ENCODE measurements at regions not wholly inside any gene's neighbourhood (a gene's known extent, or its start where the extent isn't known, plus 50 kb on each side); places are given as distances from the start of the nearest gene placed in this dataset.

DNA sequence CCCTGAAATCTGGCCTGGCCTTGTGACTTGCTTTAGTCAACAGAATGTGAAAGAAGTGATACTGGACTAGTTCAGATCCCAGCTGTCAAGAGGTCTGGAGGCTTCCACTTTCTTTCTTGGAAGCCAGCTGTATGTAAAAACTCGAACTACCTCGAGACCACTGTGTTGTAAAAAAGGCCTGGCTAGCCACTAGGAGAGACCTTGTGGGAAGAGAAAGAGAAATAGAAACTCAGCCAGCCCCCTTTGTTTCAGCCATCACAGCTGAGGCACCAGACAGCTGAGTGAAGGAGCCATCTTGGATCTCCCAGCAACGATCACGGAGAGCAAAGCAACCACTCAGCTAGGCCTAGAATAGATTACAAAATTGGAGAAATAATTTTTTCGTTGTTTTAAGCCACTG is 324.9 kb upstream of the TCF4 start:
- no peak for DNase-seq (ENCODE audit: low read depth in 2 of 2)
- H3K36me3 ChIP-seq (ENCODE audit: control insufficient read depth, insufficient read depth, low read length), result no peaks in the 10 kb centered on the region
- no peak overlapping the region for H3K4me3 ChIP-seq (replicated peaks in 1 of 4; ENCODE audit: control extremely low read depth in 1 of 4, insufficient read depth in 1 of 4, low read depth in 3 of 4, low read length in 4 of 4)
- no peak overlapping the region for H3K4me2 ChIP-seq (ENCODE audit: extremely low read depth, insufficient read depth, low read length)
- H4K20me1 ChIP-seq (ENCODE audit: control insufficient read depth, extremely low read depth, insufficient read depth, low read length), result no peaks in the 10 kb centered on the region
- peaks cover 2% of the 10 kb centered on the region for H3K4me1 ChIP-seq (ENCODE audit: control insufficient read depth, extremely low read depth, insufficient read depth, low read length)
- no peak overlapping the region for H3K9ac ChIP-seq (ENCODE audit: insufficient read depth, low read length)
- H3K27me3 ChIP-seq (ENCODE audit: control insufficient read depth, insufficient read depth, low read length), result no peaks in the 10 kb centered on the region
- H3K9me3 ChIP-seq (ENCODE audit: control insufficient read depth, insufficient read depth, low read depth, low read length), result no peaks in the 10 kb centered on the region
- no peak overlapping the region for H3K27ac ChIP-seq (ENCODE audit: insufficient read depth, low read length)
- TF ChIP-seq, protein P1, sequence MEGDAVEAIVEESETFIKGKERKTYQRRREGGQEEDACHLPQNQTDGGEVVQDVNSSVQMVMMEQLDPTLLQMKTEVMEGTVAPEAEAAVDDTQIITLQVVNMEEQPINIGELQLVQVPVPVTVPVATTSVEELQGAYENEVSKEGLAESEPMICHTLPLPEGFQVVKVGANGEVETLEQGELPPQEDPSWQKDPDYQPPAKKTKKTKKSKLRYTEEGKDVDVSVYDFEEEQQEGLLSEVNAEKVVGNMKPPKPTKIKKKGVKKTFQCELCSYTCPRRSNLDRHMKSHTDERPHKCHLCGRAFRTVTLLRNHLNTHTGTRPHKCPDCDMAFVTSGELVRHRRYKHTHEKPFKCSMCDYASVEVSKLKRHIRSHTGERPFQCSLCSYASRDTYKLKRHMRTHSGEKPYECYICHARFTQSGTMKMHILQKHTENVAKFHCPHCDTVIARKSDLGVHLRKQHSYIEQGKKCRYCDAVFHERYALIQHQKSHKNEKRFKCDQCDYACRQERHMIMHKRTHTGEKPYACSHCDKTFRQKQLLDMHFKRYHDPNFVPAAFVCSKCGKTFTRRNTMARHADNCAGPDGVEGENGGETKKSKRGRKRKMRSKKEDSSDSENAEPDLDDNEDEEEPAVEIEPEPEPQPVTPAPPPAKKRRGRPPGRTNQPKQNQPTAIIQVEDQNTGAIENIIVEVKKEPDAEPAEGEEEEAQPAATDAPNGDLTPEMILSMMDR (conservative IDR thresholded peaks at IDR 0.05 in 1 of 2, IDR thresholded peaks at IDR 0.05 in 1 of 2; ENCODE audit: low read depth in 1 of 2, low read length in 2 of 2), result no peak
- TF ChIP-seq EZH2 (IDR thresholded peaks at IDR 0.05; ENCODE audit: low read length, missing control alignments), result no peak
- H2AFZ ChIP-seq (ENCODE audit: low read length), result no peak overlapping the region
- H3K79me2 ChIP-seq (ENCODE audit: control insufficient read depth, insufficient read depth, low read length), result no peaks in the 10 kb centered on the region

DNA sequence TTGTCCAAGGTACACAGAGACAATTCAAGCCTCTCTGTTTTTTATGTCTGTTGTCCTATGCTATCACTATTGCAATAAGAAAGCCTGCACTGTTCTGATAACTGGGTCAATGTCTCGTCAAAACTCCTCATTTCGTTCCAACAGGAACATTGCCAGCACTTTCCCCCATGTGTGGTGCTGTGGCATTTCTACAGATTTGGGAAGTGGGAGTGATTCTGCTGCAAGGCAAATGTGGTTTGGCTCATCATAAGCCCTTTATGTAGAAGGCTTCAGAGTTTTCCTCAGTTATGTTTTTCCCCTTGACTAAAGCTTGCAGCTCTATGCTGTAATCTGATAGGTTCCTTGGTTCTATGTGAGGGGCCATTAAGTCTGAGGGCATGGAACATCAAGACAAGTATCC is 324.1 kb upstream of the TCF4 start:
- Histone ChIP-seq H3K4me3 (replicated peaks in 1 of 4; ENCODE audit: control extremely low read depth in 1 of 4, insufficient read depth in 1 of 4, low read depth in 3 of 4, low read length in 4 of 4) (no peak overlapping the region), H2AFZ (ENCODE audit: low read length) (no peak overlapping the region), H3K79me2 (ENCODE audit: control insufficient read depth, insufficient read depth, low read length) (no peaks in the 10 kb centered on the region), H3K9me3 (ENCODE audit: control insufficient read depth, insufficient read depth, low read depth, low read length) (no peaks in the 10 kb centered on the region), H3K4me2 (ENCODE audit: extremely low read depth, insufficient read depth, low read length) (no peak overlapping the region), H3K9ac (ENCODE audit: insufficient read depth, low read length) (no peak overlapping the region), H3K27ac (ENCODE audit: insufficient read depth, low read length) (no peak overlapping the region), H3K4me1 (ENCODE audit: control insufficient read depth, extremely low read depth, insufficient read depth, low read length) (peaks cover 2% of the 10 kb centered on the region), H3K36me3 (ENCODE audit: control insufficient read depth, insufficient read depth, low read length) (no peaks in the 10 kb centered on the region), H4K20me1 (ENCODE audit: control insufficient read depth, extremely low read depth, insufficient read depth, low read length) (no peaks in the 10 kb centered on the region), H3K27me3 (ENCODE audit: control insufficient read depth, insufficient read depth, low read length) (no peaks in the 10 kb centered on the region)
- peak in 1 of 2 donors; percentile 22 for DNase-seq (ENCODE audit: low read depth in 2 of 2)
- no peak for TF ChIP-seq EZH2 (IDR thresholded peaks at IDR 0.05; ENCODE audit: low read length, missing control alignments)
- TF ChIP-seq, protein P1 (conservative IDR thresholded peaks at IDR 0.05 in 1 of 2, IDR thresholded peaks at IDR 0.05 in 1 of 2; ENCODE audit: low read depth in 1 of 2, low read length in 2 of 2), result no peak

DNA sequence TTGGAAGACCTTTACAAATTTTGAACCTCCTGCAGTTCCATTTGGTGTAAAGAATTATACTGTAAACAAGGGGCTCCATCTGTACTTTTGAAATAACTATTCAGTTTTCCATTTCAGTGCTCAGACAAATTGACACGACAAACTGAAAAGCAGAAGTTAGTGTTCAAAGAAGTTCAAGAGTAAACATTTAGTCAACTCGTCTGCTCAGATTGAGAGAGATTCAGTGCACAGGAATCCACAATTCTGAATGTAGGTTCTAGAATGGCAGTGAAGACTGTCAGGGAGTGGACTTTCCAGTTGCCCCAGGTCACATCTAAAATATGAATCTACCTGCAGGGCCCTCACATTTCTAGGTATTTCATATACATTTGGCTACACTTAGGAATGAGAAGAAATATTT is 322.3 kb upstream of the TCF4 start:
- H3K9ac ChIP-seq (ENCODE audit: insufficient read depth, low read length), result no peak overlapping the region
- no peaks in the 10 kb centered on the region for H3K36me3 ChIP-seq (ENCODE audit: control insufficient read depth, insufficient read depth, low read length)
- no peak overlapping the region for H2AFZ ChIP-seq (ENCODE audit: low read length)
- no peak overlapping the region for H3K4me2 ChIP-seq (ENCODE audit: extremely low read depth, insufficient read depth, low read length)
- no peaks in the 10 kb centered on the region for H3K79me2 ChIP-seq (ENCODE audit: control insufficient read depth, insufficient read depth, low read length)
- no peak for TF ChIP-seq EZH2 (IDR thresholded peaks at IDR 0.05; ENCODE audit: low read length, missing control alignments)
- TF ChIP-seq, protein P1 (conservative IDR thresholded peaks at IDR 0.05 in 1 of 2, IDR thresholded peaks at IDR 0.05 in 1 of 2; ENCODE audit: low read depth in 1 of 2, low read length in 2 of 2), result no peak
- H3K4me1 ChIP-seq (ENCODE audit: control insufficient read depth, extremely low read depth, insufficient read depth, low read length), result peaks cover 2% of the 10 kb centered on the region
- H4K20me1 ChIP-seq (ENCODE audit: control insufficient read depth, extremely low read depth, insufficient read depth, low read length), result no peaks in the 10 kb centered on the region
- H3K27ac ChIP-seq (ENCODE audit: insufficient read depth, low read length), result no peak overlapping the region
- H3K9me3 ChIP-seq (ENCODE audit: control insufficient read depth, insufficient read depth, low read depth, low read length), result no peaks in the 10 kb centered on the region
- H3K27me3 ChIP-seq (ENCODE audit: control insufficient read depth, insufficient read depth, low read length), result no peaks in the 10 kb centered on the region
- no peak overlapping the region for H3K4me3 ChIP-seq (replicated peaks in 1 of 4; ENCODE audit: control extremely low read depth in 1 of 4, insufficient read depth in 1 of 4, low read depth in 3 of 4, low read length in 4 of 4)
- DNase-seq (ENCODE audit: low read depth in 2 of 2), result no peak

Measured in fibroblast of lung (primary cell).